Loucy (cell line): ENCODE measurements at regions not wholly inside any gene's neighbourhood (a gene's known extent, or its start where the extent isn't known, plus 50 kb on each side); places are given as distances from the start of the nearest gene placed in this dataset.

Experiments used
- H2AFZ ChIP-seq: fragments of 200-600 bp; sonication (generic); 2 replicates; pipeline ENCODE4 v1.6.0; 2016; ENCODE audit warnings: antibody characterized with exemption, mild to moderate bottlenecking, low read length, moderate library complexity
- H3F3A ChIP-seq: fragments of 200-600 bp; 2 replicates; pipeline ENCODE4 v1.6.0; 2016; ENCODE audit warnings: antibody characterized with exemption, low read depth, mild to moderate bottlenecking
- H3K27me3 ChIP-seq: fragments of 200-600 bp; sonication (generic); 2 replicates; pipeline ENCODE4 v1.6.1; 2014; ENCODE audit warnings: low read length, mild to moderate bottlenecking; ENCODE audit not compliant: insufficient read depth, poor library complexity, severe bottlenecking
- H3K36me3 ChIP-seq: fragments of 200-600 bp; sonication (generic); 2 replicates; pipeline ENCODE4 v1.6.1; 2016; ENCODE audit warnings: low read length; ENCODE audit not compliant: insufficient read depth
- H3K4me1 ChIP-seq: fragments of 200-600 bp; sonication (generic); 2 replicates; pipeline ENCODE4 v1.5.1; 2014; ENCODE audit warnings: low read length, mild to moderate bottlenecking; ENCODE audit not compliant: insufficient read depth, poor library complexity, severe bottlenecking
- H3K4me2 ChIP-seq: fragments of 200-600 bp; sonication (generic); 2 replicates; pipeline ENCODE4 v1.6.0; 2014; ENCODE audit warnings: antibody characterized with exemption, low read length, low read depth, mild to moderate bottlenecking; ENCODE audit not compliant: poor library complexity, severe bottlenecking
- H3K4me3 ChIP-seq: fragments of 200-600 bp; sonication (generic); 2 replicates; pipeline ENCODE4 v1.5.1; 2014; ENCODE audit warnings: low read length, mild to moderate bottlenecking, mixed read lengths; ENCODE audit not compliant: poor library complexity, severe bottlenecking
- H3K79me2 ChIP-seq: fragments of 200-600 bp; sonication (generic); 2 replicates; pipeline ENCODE4 v1.6.1; 2014; ENCODE audit warnings: low read length; ENCODE audit not compliant: insufficient read depth
- H3K9ac ChIP-seq: fragments of 200-600 bp; sonication (generic); 2 replicates; pipeline ENCODE4 v1.6.0; 2014; ENCODE audit warnings: mild to moderate bottlenecking, low read depth, low read length, moderate library complexity; ENCODE audit not compliant: poor library complexity, severe bottlenecking
- H3K9me2 ChIP-seq: fragments of 200-600 bp; sonication (generic); replicated peaks from 2 replicates; pipeline ENCODE4 v1.6.1; 2016; ENCODE audit warnings: low read depth, low read length, mixed read lengths
- H3K9me3 ChIP-seq: fragments of 200-600 bp; sonication (generic); 2 replicates; pipeline ENCODE4 v1.6.1; 2014; ENCODE audit warnings: mild to moderate bottlenecking, antibody characterized with exemption, low read length, low read depth; ENCODE audit not compliant: insufficient read depth
- H4K20me1 ChIP-seq: fragments of 200-600 bp; sonication (generic); 2 replicates; pipeline ENCODE4 v1.6.0; 2014; ENCODE audit warnings: antibody characterized with exemption, low read length, mild to moderate bottlenecking; ENCODE audit not compliant: insufficient read depth, poor library complexity, severe bottlenecking
- EZH2phosphoT487 ChIP-seq: fragments of 200-600 bp; IDR thresholded peaks from 2 replicates; pipeline ENCODE4 v1.6.1; 2018; ENCODE audit warnings: antibody characterized with exemption, mild to moderate bottlenecking, moderate library complexity, borderline replicate concordance
- TF ChIP-seq, protein P1 (sequence below): fragments of 200-600 bp; sonication (generic); conservative IDR thresholded peaks from 2 replicates; pipeline ENCODE4 v1.5.1; 2014; ENCODE audit warnings: mild to moderate bottlenecking, antibody characterized with exemption, low read length

DNA sequence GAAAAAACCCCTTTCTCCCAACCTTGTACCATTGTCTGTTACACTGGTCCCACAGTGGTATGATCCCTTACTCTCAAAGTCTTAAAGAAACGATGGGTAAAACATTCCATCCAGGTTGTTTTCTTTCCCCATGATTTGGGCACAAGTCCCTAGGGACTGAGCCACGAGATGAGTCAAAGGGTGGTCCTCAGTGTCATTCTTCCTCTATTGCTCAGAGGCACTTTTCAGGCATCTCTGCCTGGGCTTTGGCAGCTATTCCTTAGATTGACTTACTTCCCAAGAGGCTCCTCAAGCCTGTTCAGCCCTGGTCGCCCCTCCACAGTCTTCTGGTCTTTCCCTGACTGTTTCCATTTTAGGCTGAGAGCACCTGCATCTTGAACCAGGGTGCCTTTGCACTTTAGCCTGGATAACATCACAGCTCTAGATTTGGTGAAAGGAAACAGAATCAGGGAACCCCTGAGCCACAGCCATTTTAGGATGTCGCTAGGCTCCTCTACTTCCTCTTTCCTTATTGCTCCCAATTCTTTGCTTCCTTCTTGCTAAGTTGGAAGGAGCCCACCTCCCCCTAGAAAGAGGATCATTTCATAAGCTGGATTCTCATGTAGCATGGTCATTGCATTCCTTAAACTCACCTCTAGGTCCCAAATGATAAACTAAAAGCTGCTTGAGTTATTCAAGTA lies 131.0 kb upstream of the TPRG1 start:
- no peaks in the 10 kb centered on the region for H3K79me2 ChIP-seq
- no peak overlapping the region for H3K4me3 ChIP-seq
- H3K9ac ChIP-seq: no peak overlapping the region
- TF ChIP-seq EZH2phosphoT487: no peak
- TF ChIP-seq, protein P1, sequence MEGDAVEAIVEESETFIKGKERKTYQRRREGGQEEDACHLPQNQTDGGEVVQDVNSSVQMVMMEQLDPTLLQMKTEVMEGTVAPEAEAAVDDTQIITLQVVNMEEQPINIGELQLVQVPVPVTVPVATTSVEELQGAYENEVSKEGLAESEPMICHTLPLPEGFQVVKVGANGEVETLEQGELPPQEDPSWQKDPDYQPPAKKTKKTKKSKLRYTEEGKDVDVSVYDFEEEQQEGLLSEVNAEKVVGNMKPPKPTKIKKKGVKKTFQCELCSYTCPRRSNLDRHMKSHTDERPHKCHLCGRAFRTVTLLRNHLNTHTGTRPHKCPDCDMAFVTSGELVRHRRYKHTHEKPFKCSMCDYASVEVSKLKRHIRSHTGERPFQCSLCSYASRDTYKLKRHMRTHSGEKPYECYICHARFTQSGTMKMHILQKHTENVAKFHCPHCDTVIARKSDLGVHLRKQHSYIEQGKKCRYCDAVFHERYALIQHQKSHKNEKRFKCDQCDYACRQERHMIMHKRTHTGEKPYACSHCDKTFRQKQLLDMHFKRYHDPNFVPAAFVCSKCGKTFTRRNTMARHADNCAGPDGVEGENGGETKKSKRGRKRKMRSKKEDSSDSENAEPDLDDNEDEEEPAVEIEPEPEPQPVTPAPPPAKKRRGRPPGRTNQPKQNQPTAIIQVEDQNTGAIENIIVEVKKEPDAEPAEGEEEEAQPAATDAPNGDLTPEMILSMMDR: no peak
- H4K20me1 ChIP-seq: no peaks in the 10 kb centered on the region
- H3K4me1 ChIP-seq: peaks cover 32% of the 10 kb centered on the region
- H3K27me3 ChIP-seq: no peaks in the 10 kb centered on the region
- H2AFZ ChIP-seq: peak overlapping the region; percentile 53
- H3K9me2 ChIP-seq: no peaks in the 10 kb centered on the region
- no peaks in the 10 kb centered on the region for H3F3A ChIP-seq
- H3K9me3 ChIP-seq: no peaks in the 10 kb centered on the region
- no peak overlapping the region for H3K4me2 ChIP-seq
- no peaks in the 10 kb centered on the region for H3K36me3 ChIP-seq

DNA sequence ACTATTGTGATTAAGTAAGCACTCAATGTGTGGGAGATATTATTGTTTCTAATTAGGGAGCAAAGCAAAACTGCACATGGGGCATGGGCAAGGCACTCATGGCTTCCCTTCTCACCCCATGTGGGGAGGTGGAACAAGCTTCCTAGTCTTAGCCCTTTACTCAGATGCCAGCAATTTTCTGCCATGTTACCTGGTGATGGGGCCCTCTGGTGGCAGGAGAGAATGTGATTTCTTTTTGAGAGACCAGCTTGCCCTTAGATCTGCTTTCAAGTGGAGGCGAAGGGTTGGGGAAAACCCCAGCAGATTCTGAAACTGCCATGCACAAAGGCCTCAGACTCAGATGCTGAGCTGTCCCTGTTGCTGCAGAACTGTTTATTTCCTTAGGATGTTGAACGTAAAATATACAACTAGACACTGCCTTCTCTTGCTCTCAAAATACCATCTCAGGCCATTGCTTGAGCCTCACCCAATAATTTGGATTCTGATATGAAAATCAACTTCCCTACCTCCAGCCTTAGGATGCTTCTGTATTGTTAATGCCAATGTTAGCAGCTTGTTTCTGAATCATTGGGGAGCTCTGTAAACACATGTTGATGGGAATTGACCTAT lies 130.2 kb upstream of the TPRG1 start:
- Histone ChIP-seq H3K4me1 (peaks cover 32% of the 10 kb centered on the region), H3K4me2 (peak overlapping the region; percentile 24), H4K20me1 (no peaks in the 10 kb centered on the region), H3K4me3 (no peak overlapping the region), H3F3A (no peaks in the 10 kb centered on the region), H3K9ac (peak overlapping the region; percentile 43), H3K79me2 (no peaks in the 10 kb centered on the region), H3K9me2 (no peaks in the 10 kb centered on the region), H3K36me3 (no peaks in the 10 kb centered on the region), H3K9me3 (no peaks in the 10 kb centered on the region), H2AFZ (peak overlapping the region; percentile 53), H3K27me3 (no peaks in the 10 kb centered on the region)
- TF ChIP-seq EZH2phosphoT487: no peak
- TF ChIP-seq, protein P1: peak; percentile 83

DNA sequence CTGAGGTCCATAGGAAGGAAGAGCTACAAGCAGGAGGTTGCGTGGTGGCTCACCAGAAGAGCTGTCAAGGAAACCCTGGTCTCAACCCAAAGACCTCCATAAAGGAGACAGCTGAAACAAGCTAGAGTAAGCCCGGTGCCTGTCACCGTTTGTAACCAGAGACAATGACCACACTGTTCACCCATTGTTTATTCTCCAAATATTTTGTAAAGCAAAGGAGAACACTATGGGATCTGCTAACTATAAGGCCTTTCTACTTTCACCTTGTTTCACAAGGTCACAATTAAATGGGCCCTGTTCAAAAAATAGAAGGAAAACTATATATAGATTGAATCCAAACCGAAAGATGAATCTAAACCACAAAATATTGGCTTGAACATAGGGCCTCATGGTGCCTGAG lies 128.9 kb upstream of the TPRG1 start:
- no peak overlapping the region; the same call in 1 of the 2 replicates for H2AFZ ChIP-seq
- no peaks in the 10 kb centered on the region for H3K36me3 ChIP-seq

More for the DNA sequence above, 128.9 kb upstream of the TPRG1 start:
- peaks cover 32% of the 10 kb centered on the region for H3K4me1 ChIP-seq
- no peak overlapping the region for H3K9ac ChIP-seq
- TF ChIP-seq EZH2phosphoT487: no peak
- TF ChIP-seq, protein P1: no peak
- H3K9me3 ChIP-seq: no peaks in the 10 kb centered on the region
- H3K4me3 ChIP-seq: no peak overlapping the region
- H4K20me1 ChIP-seq: no peaks in the 10 kb centered on the region
- H3K4me2 ChIP-seq: no peak overlapping the region
- no peaks in the 10 kb centered on the region for H3K9me2 ChIP-seq
- H3F3A ChIP-seq: no peaks in the 10 kb centered on the region
- no peaks in the 10 kb centered on the region for H3K27me3 ChIP-seq
- no peaks in the 10 kb centered on the region for H3K79me2 ChIP-seq
